Ovary (tissue), 3 donors: ENCODE measurements at regions not wholly inside any gene's neighbourhood (a gene's known extent, or its start where the extent isn't known, plus 50 kb on each side); places are given as distances from the start of the nearest gene placed in this dataset.

ENCODE experiments used
- POLR2A ChIP-seq: fragments of 450-650 bp; IDR thresholded peaks from one replicate; pipeline ENCODE4 v1.6.1; 2017; ENCODE audit warnings: antibody characterized with exemption, mild to moderate bottlenecking, moderate library complexity
- TF ChIP-seq, protein P1 (sequence below), 3 donors: fragments of 450-650 bp in 2 of 3; fragments of 200-600 bp in 1 of 3; IDR thresholded peaks; one replicate each; pipeline versions ENCODE4 v1.5.1 to v1.8.0; 2016 to 2022; ENCODE audit warnings: antibody characterized with exemption in 3 of 3, mild to moderate bottlenecking in 1 of 3
- donor health status: DM: no; HTN: no; CAD: no.

DNA sequence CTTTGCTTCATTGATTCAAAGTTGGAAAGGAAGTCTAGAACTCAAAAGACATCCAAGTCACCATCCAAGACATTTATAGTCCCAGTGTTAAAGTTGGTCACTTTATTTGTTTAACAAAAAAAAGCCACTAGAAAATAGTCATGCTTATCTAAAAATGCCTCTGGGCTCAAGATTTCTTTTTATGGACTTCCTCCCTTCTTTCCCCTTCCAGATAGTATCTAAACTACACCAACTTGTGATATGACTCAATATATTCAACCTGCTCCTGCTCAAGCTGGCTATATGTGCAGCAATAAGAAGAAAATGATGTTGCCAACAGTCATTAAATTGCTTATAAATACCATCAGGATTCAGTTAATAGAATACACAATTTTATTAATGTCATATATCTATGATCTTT, 1177.1 kb downstream of the FLRT2 start:
- no peak for TF ChIP-seq POLR2A
- TF ChIP-seq, protein P1, sequence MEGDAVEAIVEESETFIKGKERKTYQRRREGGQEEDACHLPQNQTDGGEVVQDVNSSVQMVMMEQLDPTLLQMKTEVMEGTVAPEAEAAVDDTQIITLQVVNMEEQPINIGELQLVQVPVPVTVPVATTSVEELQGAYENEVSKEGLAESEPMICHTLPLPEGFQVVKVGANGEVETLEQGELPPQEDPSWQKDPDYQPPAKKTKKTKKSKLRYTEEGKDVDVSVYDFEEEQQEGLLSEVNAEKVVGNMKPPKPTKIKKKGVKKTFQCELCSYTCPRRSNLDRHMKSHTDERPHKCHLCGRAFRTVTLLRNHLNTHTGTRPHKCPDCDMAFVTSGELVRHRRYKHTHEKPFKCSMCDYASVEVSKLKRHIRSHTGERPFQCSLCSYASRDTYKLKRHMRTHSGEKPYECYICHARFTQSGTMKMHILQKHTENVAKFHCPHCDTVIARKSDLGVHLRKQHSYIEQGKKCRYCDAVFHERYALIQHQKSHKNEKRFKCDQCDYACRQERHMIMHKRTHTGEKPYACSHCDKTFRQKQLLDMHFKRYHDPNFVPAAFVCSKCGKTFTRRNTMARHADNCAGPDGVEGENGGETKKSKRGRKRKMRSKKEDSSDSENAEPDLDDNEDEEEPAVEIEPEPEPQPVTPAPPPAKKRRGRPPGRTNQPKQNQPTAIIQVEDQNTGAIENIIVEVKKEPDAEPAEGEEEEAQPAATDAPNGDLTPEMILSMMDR (IDR thresholded peaks at IDR 0.05), result no peak
